HepG2 (cell line): ENCODE measurements at regions not wholly inside any gene's neighbourhood (a gene's known extent, or its start where the extent isn't known, plus 50 kb on each side); places are given as distances from the start of the nearest gene placed in this dataset.

ENCODE experiments used
- ATAC-seq: fragments of 200-7000 bp; cut with Tn5 transposase; 3 replicates; pipeline ENCODE4 v1.9.1; 2020; ENCODE audit warnings: mild to moderate bottlenecking, moderate library complexity
- BruUV-seq: library from RNA; stranded (reverse); fragments of 400-500 nt; replicated peaks from 2 replicates; lab custom pipeline; 2021; lab: Mats Ljungman, UMichigan
- CTCF ChIA-PET: fragments of 300-600 bp; formaldehyde crosslinking; extraction: SDS; loops from one replicate; lab custom pipeline; 2021; ENCODE audit warnings: low total read pairs, inconsistent platforms, low intra/inter-chr PET ratio; lab: Yijun Ruan, JAX
- POLR2A ChIA-PET: fragments of 350-600 bp; sonication (Branson Sonifier 250); formaldehyde crosslinking; loops from one replicate; lab custom pipeline; 2020; ENCODE audit warnings: antibody characterized with exemption, inconsistent platforms; lab: Yijun Ruan, JAX
- DNase-seq: peaks from one replicate; pipeline ENCODE4 v3.0.0-alpha.2; 2015; ENCODE audit warnings: low spot score
- FAIRE-seq: peaks from 3 replicates; lab custom pipeline; 2011; peaks lifted over from hg19 to GRCh38; lab: Jason Lieb, UNC
- H2AFZ ChIP-seq: one replicate; pipeline ENCODE4 v1.6.1; 2011; ENCODE audit warnings: low read length, inconsistent platforms
- H3K27ac ChIP-seq: fragments of 300-600 bp; 3 replicates; pipeline ENCODE4 v1.8.0; 2011; ENCODE audit warnings: mixed run types, mild to moderate bottlenecking, mixed read lengths, low read length, inconsistent platforms; ENCODE audit not compliant: insufficient read depth; ENCODE audit errors: extremely low read length
- H3K27me3 ChIP-seq, 2 experiments: fragments of 200-600 bp in 1 of 2; 2 replicates in 1 of 2; 3 replicates in 1 of 2; pipeline versions ENCODE4 v1.6.0 to v1.8.0; 2011; ENCODE audit warnings: low read length in 2 of 2, mild to moderate bottlenecking in 2 of 2, moderate library complexity in 2 of 2, inconsistent platforms in 1 of 2; ENCODE audit not compliant: insufficient read depth in 2 of 2, control insufficient read depth in 1 of 2
- H3K36me3 ChIP-seq, 2 experiments: fragments of 200-600 bp in 1 of 2; replicated peaks in 1 of 2; 2 replicates in 1 of 2; 3 replicates in 1 of 2; pipeline versions ENCODE4 v1.5.1 to v1.8.0; 2011; ENCODE audit warnings: low read length in 2 of 2, inconsistent platforms in 1 of 2; ENCODE audit not compliant: insufficient read depth in 2 of 2, control insufficient read depth in 1 of 2
- H3K4me1 ChIP-seq: 2 replicates; pipeline ENCODE4 v1.5.1; 2012; ENCODE audit warnings: low read length, inconsistent platforms; ENCODE audit not compliant: insufficient read depth
- H3K4me2 ChIP-seq: 2 replicates; pipeline ENCODE4 v1.6.0; 2011; ENCODE audit warnings: low read depth, low read length, inconsistent platforms
- H3K4me3 ChIP-seq, 3 experiments: fragments of 200-600 bp in 1 of 3; sonication (generic), shearing (Covaris generic) in 1 of 3; replicated peaks in 1 of 3; 2 replicates each; pipeline ENCODE4 v1.5.1; 2011 to 2016; ENCODE audit warnings: low read length in 3 of 3, inconsistent platforms in 2 of 3, low read depth in 2 of 3, mild to moderate bottlenecking in 2 of 3, control low read depth in 1 of 3, mixed read lengths in 1 of 3; ENCODE audit not compliant: insufficient read depth in 1 of 3
- H3K79me2 ChIP-seq: one replicate; pipeline ENCODE4 v1.6.1; 2011; ENCODE audit warnings: low read length, inconsistent platforms; ENCODE audit not compliant: insufficient read depth
- H3K9ac ChIP-seq: 2 replicates; pipeline ENCODE4 v1.6.0; 2011; ENCODE audit warnings: mild to moderate bottlenecking, low read depth, low read length, inconsistent platforms; ENCODE audit not compliant: insufficient read depth
- H3K9me3 ChIP-seq: 2 replicates; pipeline ENCODE4 v1.5.1; 2012; ENCODE audit warnings: mild to moderate bottlenecking, low read length
- H4K20me1 ChIP-seq: 2 replicates; pipeline ENCODE4 v1.6.0; 2011; ENCODE audit warnings: inconsistent platforms, mild to moderate bottlenecking, low read length, moderate library complexity; ENCODE audit not compliant: insufficient read depth
- HNRNPK ChIP-seq: fragments of 200-400 bp; formaldehyde crosslinking; IDR thresholded peaks from 2 replicates; pipeline ENCODE4 v1.6.1; 2018; ENCODE audit warnings: low read length, low read depth, moderate library complexity, mild to moderate bottlenecking; ENCODE audit not compliant: poor library complexity, severe bottlenecking
- MAFK ChIP-seq, 2 experiments: IDR thresholded peaks in 1 of 2; conservative IDR thresholded peaks in 1 of 2; 2 replicates each; pipeline ENCODE4 v1.6.1; 2011; ENCODE audit warnings: improper control_type of control experiment in 2 of 2, low read length in 2 of 2
- TRAFD1 ChIP-seq: sonication (generic); formaldehyde crosslinking; IDR thresholded peaks from 2 replicates; pipeline ENCODE4 v1.5.1; 2020; ENCODE audit warnings: missing genetic modification reagents, mild to moderate bottlenecking, borderline replicate concordance
- ZNF749 ChIP-seq: sonication (generic); formaldehyde crosslinking; IDR thresholded peaks from 2 replicates; pipeline ENCODE4 v1.8.0; 2022; ENCODE audit warnings: mild to moderate bottlenecking, missing genetic modification reagents, moderate library complexity, borderline replicate concordance
- WGBS: methylation state at CpG from one replicate; pipeline ENCODE4 v1.1.6; 2017; ENCODE audit warnings: low lambda C conversion rate; 5-methylcytosine and 5-hydroxymethylcytosine counted together
- in situ Hi-C: cut with HindIII; loops from 2 replicates; pipeline ENCODE4 v1.10.0; 2017; ENCODE audit warnings: low pct_unique_long_range_greater_than_20kb; ENCODE audit not compliant: extremely low pct_ligation_motif_present
- intact Hi-C: fragments of 100-400 bp; cut with micrococcal nuclease; formaldehyde crosslinking; loops from one replicate; pipeline ENCODE4 v1.10.0; 2022; ENCODE audit not compliant: unreplicated experiment
- TF ChIP-seq, protein P1 (sequence below), 2 experiments: sonication (generic) in 1 of 2; formaldehyde crosslinking in 1 of 2; IDR thresholded peaks; 2 replicates each; pipeline versions ENCODE4 v1.6.1 to v1.9.0; 2014 to 2022; ENCODE audit warnings: antibody characterized with exemption in 1 of 2, borderline replicate concordance in 1 of 2, inconsistent platforms in 1 of 2, low read depth in 1 of 2, missing genetic modification reagents in 1 of 2

- TF ChIP-seq, protein P1, sequence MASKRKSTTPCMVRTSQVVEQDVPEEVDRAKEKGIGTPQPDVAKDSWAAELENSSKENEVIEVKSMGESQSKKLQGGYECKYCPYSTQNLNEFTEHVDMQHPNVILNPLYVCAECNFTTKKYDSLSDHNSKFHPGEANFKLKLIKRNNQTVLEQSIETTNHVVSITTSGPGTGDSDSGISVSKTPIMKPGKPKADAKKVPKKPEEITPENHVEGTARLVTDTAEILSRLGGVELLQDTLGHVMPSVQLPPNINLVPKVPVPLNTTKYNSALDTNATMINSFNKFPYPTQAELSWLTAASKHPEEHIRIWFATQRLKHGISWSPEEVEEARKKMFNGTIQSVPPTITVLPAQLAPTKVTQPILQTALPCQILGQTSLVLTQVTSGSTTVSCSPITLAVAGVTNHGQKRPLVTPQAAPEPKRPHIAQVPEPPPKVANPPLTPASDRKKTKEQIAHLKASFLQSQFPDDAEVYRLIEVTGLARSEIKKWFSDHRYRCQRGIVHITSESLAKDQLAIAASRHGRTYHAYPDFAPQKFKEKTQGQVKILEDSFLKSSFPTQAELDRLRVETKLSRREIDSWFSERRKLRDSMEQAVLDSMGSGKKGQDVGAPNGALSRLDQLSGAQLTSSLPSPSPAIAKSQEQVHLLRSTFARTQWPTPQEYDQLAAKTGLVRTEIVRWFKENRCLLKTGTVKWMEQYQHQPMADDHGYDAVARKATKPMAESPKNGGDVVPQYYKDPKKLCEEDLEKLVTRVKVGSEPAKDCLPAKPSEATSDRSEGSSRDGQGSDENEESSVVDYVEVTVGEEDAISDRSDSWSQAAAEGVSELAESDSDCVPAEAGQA (IDR thresholded peaks at IDR 0.05; ENCODE audit: low read depth) = no peak
- TF ChIP-seq, protein P1 (CRISPR knock-in tag; IDR thresholded peaks at IDR 0.05; ENCODE audit: borderline replicate concordance) = no peak
- no peak for TF ChIP-seq HNRNPK
Observed at GRCh38 chr10:47077941-47078340, 166.7 kb downstream of the PTPN20 start (continued).

GRCh38 chr10:47078393-47079203 is 167.4 kb downstream of the PTPN20 start:
- Histone ChIP-seq H3K4me2 (no peak overlapping the region), H2AFZ (no peak overlapping the region), H3K4me3 (no peak overlapping the region), H3K36me3 (no peaks in the 10 kb centered on the region), H3K79me2 (no peaks in the 10 kb centered on the region), H3K9ac (no peak overlapping the region), H3K27ac (no peak overlapping the region), H3K9me3 (no peaks in the 10 kb centered on the region), H3K27me3 (peaks cover 1 to 37% of the 10 kb centered on the region in 2 experiments; a peak in 3 of 5 replicates), H3K4me1 (no peaks in the 10 kb centered on the region), H4K20me1 (no peaks in the 10 kb centered on the region)
- BruUV-seq = no TSS peak
- intact Hi-C loops (no loop called here), in situ Hi-C loops (no loop called here)
- 21% methylated on average over 7 of the region's 8 CpGs for WGBS
- CTCF ChIA-PET = no interaction called here
- POLR2A ChIA-PET = no interaction called here
- no peak for FAIRE-seq
- TF ChIP-seq TRAFD1 (CRISPR knock-in tag) (no peak), MAFK (conservative IDR thresholded peaks at IDR 0.05 in 1 of 2, IDR thresholded peaks at IDR 0.05 in 1 of 2; ENCODE audit: low read length in 2 of 2) (peak in 1 of 2 experiments; percentile 40; a peak in 2 of 4 replicates), ZNF749 (no peak)
- no peak for DNase-seq
- no peak for ATAC-seq
